ENCODE measurements at regions not wholly inside any gene's neighbourhood (a gene's known extent, or its start where the extent isn't known, plus 50 kb on each side); places are given as distances from the start of the nearest gene placed in this dataset.

DNA sequence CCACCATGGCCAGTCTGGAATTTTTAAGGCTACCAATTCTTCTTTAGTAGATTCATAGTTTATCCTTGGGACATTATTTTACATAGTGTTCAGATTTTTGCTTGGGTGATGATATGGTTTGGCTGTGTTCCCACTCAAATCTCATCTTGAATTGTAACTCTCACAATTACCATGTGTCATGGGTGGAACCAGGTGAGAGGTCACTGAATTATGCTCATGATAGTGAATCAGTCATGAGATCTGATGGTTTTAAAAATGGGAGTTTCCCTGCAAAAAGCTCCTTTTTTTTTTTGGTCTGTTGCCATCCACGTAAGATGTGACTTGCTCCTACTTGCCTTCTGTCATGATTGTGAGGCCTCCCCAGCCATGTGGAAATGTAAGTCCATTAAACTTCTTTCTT lies 163.9 kb downstream of the GABRG2 start:
- Histone ChIP-seq H3K9me3 (no peaks in the 10 kb centered on the region), H3K36me3 (no peaks in the 10 kb centered on the region), H3K27ac (no peak overlapping the region), H3K4me3 (no peak overlapping the region), H3K27me3 (no peaks in the 10 kb centered on the region), H3K4me1 (no peaks in the 10 kb centered on the region)
- TF ChIP-seq, protein P1, sequence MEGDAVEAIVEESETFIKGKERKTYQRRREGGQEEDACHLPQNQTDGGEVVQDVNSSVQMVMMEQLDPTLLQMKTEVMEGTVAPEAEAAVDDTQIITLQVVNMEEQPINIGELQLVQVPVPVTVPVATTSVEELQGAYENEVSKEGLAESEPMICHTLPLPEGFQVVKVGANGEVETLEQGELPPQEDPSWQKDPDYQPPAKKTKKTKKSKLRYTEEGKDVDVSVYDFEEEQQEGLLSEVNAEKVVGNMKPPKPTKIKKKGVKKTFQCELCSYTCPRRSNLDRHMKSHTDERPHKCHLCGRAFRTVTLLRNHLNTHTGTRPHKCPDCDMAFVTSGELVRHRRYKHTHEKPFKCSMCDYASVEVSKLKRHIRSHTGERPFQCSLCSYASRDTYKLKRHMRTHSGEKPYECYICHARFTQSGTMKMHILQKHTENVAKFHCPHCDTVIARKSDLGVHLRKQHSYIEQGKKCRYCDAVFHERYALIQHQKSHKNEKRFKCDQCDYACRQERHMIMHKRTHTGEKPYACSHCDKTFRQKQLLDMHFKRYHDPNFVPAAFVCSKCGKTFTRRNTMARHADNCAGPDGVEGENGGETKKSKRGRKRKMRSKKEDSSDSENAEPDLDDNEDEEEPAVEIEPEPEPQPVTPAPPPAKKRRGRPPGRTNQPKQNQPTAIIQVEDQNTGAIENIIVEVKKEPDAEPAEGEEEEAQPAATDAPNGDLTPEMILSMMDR (IDR thresholded peaks at IDR 0.05): no peak
- intact Hi-C loops (cut with DNase I): no loop called here
- DNase-seq (ENCODE audit: low spot score in 2 of 2): no peak

DNA sequence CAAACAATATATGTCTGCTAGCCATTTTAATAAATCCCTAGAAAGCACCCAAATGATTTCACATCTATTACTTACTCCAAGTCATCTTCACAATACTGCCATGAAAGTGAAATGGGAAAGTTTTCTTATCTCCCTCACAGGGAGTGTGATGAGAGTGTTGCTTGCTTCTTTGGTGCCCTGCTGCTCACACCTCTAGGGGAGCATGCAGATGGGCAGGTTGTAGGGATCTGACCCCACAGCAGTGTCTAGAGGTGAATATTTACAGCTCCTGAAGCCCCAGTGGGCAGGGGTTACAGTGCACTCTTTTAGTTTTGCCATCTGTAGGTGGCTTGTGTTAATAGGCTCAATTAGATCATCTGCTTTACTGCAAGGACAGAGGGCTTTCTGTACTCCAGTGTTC lies 173.2 kb downstream of the GABRG2 start:
- H3K9me3 ChIP-seq: no peaks in the 10 kb centered on the region
- H3K4me1 ChIP-seq: no peaks in the 10 kb centered on the region
- H3K27me3 ChIP-seq: no peaks in the 10 kb centered on the region
- H3K4me3 ChIP-seq: no peak overlapping the region
- TF ChIP-seq, protein P1 (IDR thresholded peaks at IDR 0.05): no peak
- DNase-seq (ENCODE audit: low spot score in 2 of 2): no peak
- intact Hi-C loops (cut with DNase I): no loop called here
- no peak overlapping the region for H3K27ac ChIP-seq
- H3K36me3 ChIP-seq: no peaks in the 10 kb centered on the region

- no peak overlapping the region for H3K27ac ChIP-seq
- TF ChIP-seq, protein P1 (IDR thresholded peaks at IDR 0.05): no peak
- H3K9me3 ChIP-seq: no peaks in the 10 kb centered on the region
- no peaks in the 10 kb centered on the region for H3K4me1 ChIP-seq
- no peaks in the 10 kb centered on the region for H3K36me3 ChIP-seq
- no peaks in the 10 kb centered on the region for H3K27me3 ChIP-seq
- DNase-seq (ENCODE audit: low spot score in 2 of 2): no peak
- intact Hi-C loops (cut with DNase I): no loop called here
- H3K4me3 ChIP-seq: no peak overlapping the region
Observed at GRCh38 chr5:162242416-162242815, 174.8 kb downstream of the GABRG2 start.

- H3K4me1 ChIP-seq: no peaks in the 10 kb centered on the region
- H3K9me3 ChIP-seq: no peaks in the 10 kb centered on the region
- DNase-seq (ENCODE audit: low spot score in 2 of 2): no peak
- H3K4me3 ChIP-seq: no peak overlapping the region
- TF ChIP-seq, protein P1 (IDR thresholded peaks at IDR 0.05): no peak
- no peaks in the 10 kb centered on the region for H3K36me3 ChIP-seq
- no peak overlapping the region for H3K27ac ChIP-seq
- H3K27me3 ChIP-seq: no peaks in the 10 kb centered on the region
- intact Hi-C loops (cut with DNase I): no loop called here
Observed at GRCh38 chr5:162243651-162244050, 176.1 kb downstream of the GABRG2 start.

DNA sequence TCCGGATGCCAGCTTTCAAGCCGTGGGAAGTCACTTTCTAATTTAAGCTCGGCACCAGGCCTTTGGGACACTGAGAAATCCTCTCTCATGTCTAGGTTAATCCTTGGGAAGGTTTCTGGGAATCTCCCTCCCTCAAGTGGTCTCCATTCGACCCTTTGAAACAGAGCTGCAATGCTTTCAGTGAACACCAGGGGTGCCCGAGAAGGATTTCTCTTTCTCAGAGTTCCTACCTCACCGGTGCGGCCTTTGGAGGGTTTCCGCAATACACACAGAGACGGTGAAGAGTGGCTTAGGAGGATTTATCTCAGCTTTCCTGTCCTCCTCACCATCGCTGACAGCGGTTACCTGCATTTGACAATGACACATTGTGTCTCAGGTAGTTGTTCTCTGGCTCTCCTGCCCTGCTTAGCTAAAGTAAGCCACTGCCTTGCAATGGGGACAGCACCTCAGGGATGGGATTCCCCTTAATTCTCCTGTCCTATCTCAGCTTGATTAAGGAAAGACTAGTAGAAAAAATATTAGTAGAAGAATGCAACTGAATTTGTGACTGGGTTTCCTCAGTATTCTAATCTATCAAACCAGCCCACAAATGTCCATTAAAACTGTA lies 180.6 kb downstream of the GABRG2 start:
- intact Hi-C loops (cut with DNase I): no loop called here
- no peaks in the 10 kb centered on the region for H3K4me1 ChIP-seq
- H3K27ac ChIP-seq: no peak overlapping the region
- TF ChIP-seq, protein P1 (IDR thresholded peaks at IDR 0.05): no peak
- H3K36me3 ChIP-seq: no peaks in the 10 kb centered on the region
- no peaks in the 10 kb centered on the region for H3K27me3 ChIP-seq
- no peaks in the 10 kb centered on the region for H3K9me3 ChIP-seq
- DNase-seq (ENCODE audit: low spot score in 2 of 2): no peak
- H3K4me3 ChIP-seq: no peak overlapping the region

DNA sequence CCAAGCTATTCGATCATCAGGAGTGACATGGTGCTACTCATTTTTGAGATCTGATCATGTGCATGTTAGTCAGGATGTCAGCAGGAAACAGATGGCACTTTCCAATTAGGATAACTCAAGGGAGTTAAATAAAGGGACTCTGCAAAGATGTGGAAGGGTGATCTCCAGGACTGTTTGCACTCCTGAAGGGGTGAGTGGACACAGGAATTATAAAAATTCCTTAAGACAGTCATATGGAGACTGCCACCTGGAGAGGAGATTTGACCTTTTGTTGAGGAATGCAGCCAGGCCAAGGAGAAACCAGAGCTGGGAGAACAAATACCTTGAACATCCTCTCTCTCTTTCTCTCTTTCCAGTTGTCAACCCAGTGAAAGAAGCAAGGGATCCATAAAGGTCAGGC lies 189.1 kb downstream of the GABRG2 start:
- TF ChIP-seq, protein P1 (IDR thresholded peaks at IDR 0.05): no peak
- no peaks in the 10 kb centered on the region for H3K4me1 ChIP-seq
- no peaks in the 10 kb centered on the region for H3K9me3 ChIP-seq
- no peak overlapping the region for H3K27ac ChIP-seq
- no peak overlapping the region for H3K4me3 ChIP-seq
- no peak for DNase-seq (ENCODE audit: low spot score in 2 of 2)
- no peaks in the 10 kb centered on the region for H3K27me3 ChIP-seq
- intact Hi-C loops (cut with DNase I): no loop called here
- no peaks in the 10 kb centered on the region for H3K36me3 ChIP-seq
